Upper lobe of left lung (tissue), 6 donors: ENCODE measurements at regions not wholly inside any gene's neighbourhood (a gene's known extent, or its start where the extent isn't known, plus 50 kb on each side); places are given as distances from the start of the nearest gene placed in this dataset.

Experiments used
- ATAC-seq, 2 donors: fragments of 200-7000 bp; cut with Tn5 transposase; one replicate each; pipeline ENCODE4 v1.9.1; 2022; ENCODE audit warnings: mild to moderate bottlenecking in 2 of 2, moderate library complexity in 2 of 2; ENCODE audit not compliant: low FRiP score in 2 of 2
- DNase-seq, 2 donors: peaks; one replicate each; pipeline ENCODE4 v3.0.0-alpha.2; 2019 to 2020
- H3K27ac ChIP-seq, 4 donors: fragments of 200-600 bp; sonication (generic); one replicate each; pipeline ENCODE4 v1.5.1; 2016 to 2019
- H3K27me3 ChIP-seq, 4 donors: fragments of 200-600 bp; sonication (generic); one replicate each; pipeline ENCODE4 v1.5.1; 2017 to 2019
- H3K36me3 ChIP-seq, 4 donors: fragments of 200-600 bp; sonication (generic); one replicate each; pipeline ENCODE4 v1.5.1; 2016 to 2019
- H3K4me1 ChIP-seq, 4 donors: fragments of 200-600 bp; sonication (generic); one replicate each; pipeline ENCODE4 v1.5.1; 2018 to 2019
- H3K4me3 ChIP-seq, 4 donors: fragments of 200-600 bp; sonication (generic); one replicate each; pipeline ENCODE4 v1.5.1; 2017 to 2019; ENCODE audit warnings: mild to moderate bottlenecking in 2 of 4, moderate library complexity in 1 of 4
- H3K9me3 ChIP-seq, 4 donors: fragments of 200-600 bp; sonication (generic); one replicate each; pipeline ENCODE4 v1.5.1; 2018 to 2019
- CTCF ChIP-seq, 6 experiments: fragments of 450-650 bp in 4 of 6; fragments of 200-600 bp in 2 of 6; sonication (generic) in 2 of 6; IDR thresholded peaks; one replicate each; pipeline ENCODE4 v1.5.1; 2016 to 2019; ENCODE audit warnings: antibody characterized with exemption in 6 of 6
- EP300 ChIP-seq, 4 donors: sonication (generic); formaldehyde crosslinking; IDR thresholded peaks; one replicate each; pipeline ENCODE4 v1.5.1; 2017; ENCODE audit warnings: antibody characterized with exemption in 4 of 4, control low read depth in 2 of 4
- POLR2A ChIP-seq, 4 donors: fragments of 450-650 bp; IDR thresholded peaks; one replicate each; pipeline ENCODE4 v1.5.1; 2016 to 2017; ENCODE audit warnings: antibody characterized with exemption in 4 of 4, mild to moderate bottlenecking in 2 of 4
- POLR2AphosphoS5 ChIP-seq, 2 donors: sonication (generic); formaldehyde crosslinking; IDR thresholded peaks; one replicate each; pipeline ENCODE4 v1.5.1; 2017; ENCODE audit warnings: antibody characterized with exemption in 2 of 2
- WGBS, 2 donors: methylation state at CpG; one replicate each; pipeline ENCODE4 v1.1.5; 2017 to 2018; 5-methylcytosine and 5-hydroxymethylcytosine counted together
- donor health status: DM: no; HTN: no; CAD: no; lungs with moderate emphysema.
- donor health status: DM: no; HTN: yes; CAD: no; lungs with severe emphysema.

- no peak for TF ChIP-seq CTCF (IDR thresholded peaks at IDR 0.05)
- no peak for TF ChIP-seq POLR2AphosphoS5 (IDR thresholded peaks at IDR 0.05)
- TF ChIP-seq POLR2A (IDR thresholded peaks at IDR 0.05): no peak
- no peak for TF ChIP-seq EP300 (IDR thresholded peaks at IDR 0.05)
- Histone ChIP-seq H3K36me3 (no peaks in the 10 kb centered on the region), H3K4me3 (no peak overlapping the region), H3K27me3 (no peaks in the 10 kb centered on the region), H3K4me1 (peaks cover 0 to 3% (median 0%) of the 10 kb centered on the region in 4 donors), H3K9me3 (no peaks in the 10 kb centered on the region), H3K27ac (no peak overlapping the region)
- ATAC-seq (no peak), DNase-seq (no peak)
- WGBS, 2 donors: 95 to 100% methylated on average over 1 of the region's 1 CpG
Measured at GRCh38 chr10:91352760-91353159, 57.4 kb upstream of the HECTD2 start.

- no peaks in the 10 kb centered on the region for H3K27me3 ChIP-seq
- H3K4me3 ChIP-seq: no peak overlapping the region
- WGBS, 2 donors: 91 to 95% methylated on average over 4 of the region's 4 CpGs
- H3K4me1 ChIP-seq: peaks cover 0 to 3% (median 0%) of the 10 kb centered on the region in 4 donors
- DNase-seq (no peak), ATAC-seq (no peak)
- no peaks in the 10 kb centered on the region for H3K36me3 ChIP-seq
- H3K9me3 ChIP-seq: no peaks in the 10 kb centered on the region
- TF ChIP-seq POLR2AphosphoS5 (IDR thresholded peaks at IDR 0.05): no peak
- TF ChIP-seq POLR2A (IDR thresholded peaks at IDR 0.05): no peak
- TF ChIP-seq CTCF (IDR thresholded peaks at IDR 0.05): no peak
- TF ChIP-seq EP300 (IDR thresholded peaks at IDR 0.05): no peak
- no peak overlapping the region for H3K27ac ChIP-seq
Measured at GRCh38 chr10:91354166-91355075, 55.7 kb upstream of the HECTD2 start.

- Histone ChIP-seq H3K4me3 (no peak overlapping the region), H3K27me3 (no peaks in the 10 kb centered on the region), H3K27ac (no peak overlapping the region), H3K4me1 (no peaks in the 10 kb centered on the region), H3K9me3 (no peaks in the 10 kb centered on the region), H3K36me3 (no peaks in the 10 kb centered on the region)
- no peak for ATAC-seq
- WGBS, 2 donors: 86 to 89% methylated on average over 3 of the region's 3 CpGs
- DNase-seq: no peak
- no peak for TF ChIP-seq POLR2A (IDR thresholded peaks at IDR 0.05)
- no peak for TF ChIP-seq EP300 (IDR thresholded peaks at IDR 0.05)
- no peak for TF ChIP-seq POLR2AphosphoS5 (IDR thresholded peaks at IDR 0.05)
- TF ChIP-seq CTCF (IDR thresholded peaks at IDR 0.05): no peak
Measured at GRCh38 chr10:91355998-91356397, 54.1 kb upstream of the HECTD2 start.

GRCh38 chr10:91357497-91357896 lies 52.6 kb upstream of the HECTD2 start:
- peak in 1 of 2 donors; percentile 14 for ATAC-seq
- no peak overlapping the region for H3K27ac ChIP-seq
- no peaks in the 10 kb centered on the region for H3K27me3 ChIP-seq
- WGBS, 2 donors: 96 to 97% methylated on average over 3 of the region's 3 CpGs
- DNase-seq: no peak
- no peak overlapping the region for H3K4me3 ChIP-seq
- no peaks in the 10 kb centered on the region for H3K9me3 ChIP-seq
- no peak for TF ChIP-seq POLR2A (IDR thresholded peaks at IDR 0.05)
- no peak for TF ChIP-seq POLR2AphosphoS5 (IDR thresholded peaks at IDR 0.05)
- TF ChIP-seq EP300 (IDR thresholded peaks at IDR 0.05): no peak
- no peak for TF ChIP-seq CTCF (IDR thresholded peaks at IDR 0.05)
- no peaks in the 10 kb centered on the region for H3K4me1 ChIP-seq
- H3K36me3 ChIP-seq: no peaks in the 10 kb centered on the region
